ENCODE measurements at regions not wholly inside any gene's neighbourhood (a gene's known extent, or its start where the extent isn't known, plus 50 kb on each side); places are given as distances from the start of the nearest gene placed in this dataset.
"Not testable (repeated sequence)": the region's sequence is repeated elsewhere in the genome, so short reads cannot be mapped to it uniquely, and the experiment has no call there.

DNA sequence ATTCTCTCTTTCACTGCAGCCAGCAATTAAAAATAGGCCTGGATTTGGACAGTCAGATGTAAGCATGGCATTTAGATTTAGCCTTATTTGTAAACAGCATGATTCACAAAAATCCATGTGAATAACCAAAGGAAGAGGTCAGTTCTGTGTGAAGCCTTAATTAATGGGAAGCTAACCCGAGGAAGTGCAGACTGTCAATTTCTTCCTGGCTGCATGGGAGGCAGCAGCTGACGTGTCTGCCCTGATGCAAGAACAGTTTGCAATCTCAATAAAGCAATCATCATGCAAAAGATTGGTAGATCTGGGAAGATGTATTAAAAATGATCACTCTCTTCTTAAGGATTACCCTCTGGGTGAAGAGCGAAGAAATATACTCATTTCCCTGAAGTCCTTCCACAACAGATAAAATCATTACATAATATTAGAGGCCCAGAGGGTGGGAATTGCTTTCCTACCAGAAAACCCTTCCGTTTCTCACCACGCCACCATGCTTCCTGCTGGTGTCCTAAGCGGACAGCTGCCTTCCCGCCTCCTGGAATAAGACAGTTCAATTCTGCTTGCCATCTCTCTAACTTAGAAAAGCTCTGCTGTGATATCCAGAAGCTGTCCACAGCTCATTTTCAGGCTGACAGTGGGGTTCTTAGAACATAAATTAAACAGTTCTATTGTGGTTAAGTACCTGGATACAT is 526.7 kb upstream of the NRP1 start:
- DNase-seq, result no peak

DNA sequence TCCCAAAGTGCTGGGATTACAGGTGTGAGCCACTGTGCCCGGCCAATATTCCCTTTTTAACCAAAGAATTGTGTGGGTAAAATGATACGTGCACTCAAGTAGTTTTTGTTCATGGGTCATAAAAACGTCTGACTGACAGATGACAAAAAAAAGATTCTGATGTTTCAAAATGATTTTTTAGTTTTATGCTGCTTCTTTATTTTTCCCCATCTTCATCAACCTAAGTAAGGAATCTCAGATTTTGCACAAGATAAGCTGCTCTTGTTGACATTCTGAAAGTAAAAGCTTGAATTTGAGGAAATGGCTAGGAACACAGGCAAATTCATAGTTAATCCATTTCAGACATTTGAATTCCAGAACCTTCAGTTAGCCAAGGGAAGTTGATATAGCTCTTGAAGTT is 526.1 kb upstream of the NRP1 start:
- no peak for DNase-seq

GRCh38 chr10:33859319-33860022 is 525.0 kb upstream of the NRP1 start:
- no peak for DNase-seq

DNA sequence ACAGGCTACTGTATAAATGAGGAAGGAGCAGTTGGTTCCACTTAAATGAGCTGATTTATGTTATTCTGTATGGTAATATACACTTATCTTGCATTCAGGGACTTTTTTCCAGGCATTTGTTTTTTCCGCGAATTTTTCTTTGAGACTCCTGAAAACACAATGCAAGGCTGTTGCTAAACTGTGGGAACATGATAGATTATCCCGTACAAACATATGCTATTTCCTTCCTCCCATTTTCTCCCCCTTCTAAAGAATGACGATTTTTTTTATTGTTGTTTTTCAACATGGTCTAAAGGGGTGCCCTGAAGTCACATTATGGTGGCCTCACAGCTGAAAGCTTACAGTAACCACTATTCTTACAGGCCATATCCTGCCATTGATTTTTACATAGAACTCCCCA is 523.9 kb upstream of the NRP1 start:
- no peak for DNase-seq

DNA sequence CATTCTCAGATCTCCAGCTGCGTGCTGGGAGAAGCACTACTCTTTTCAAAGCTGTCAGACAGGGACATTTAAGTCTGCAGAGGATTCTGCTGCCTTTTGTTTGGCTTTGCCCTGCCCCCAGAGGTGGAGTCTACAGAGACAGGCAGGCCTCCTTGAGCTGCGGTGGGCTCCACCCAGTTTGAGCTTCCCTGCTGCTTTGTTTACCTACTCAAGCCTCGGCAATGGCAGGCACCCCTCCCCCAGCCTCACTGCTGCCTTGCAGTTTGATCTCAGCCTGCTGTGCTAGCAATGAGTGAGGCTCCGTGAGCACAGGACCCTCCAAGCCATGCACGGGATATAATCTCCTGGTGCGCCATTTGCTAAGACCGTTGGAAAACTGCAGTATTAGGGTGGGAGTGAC is 518.8 kb upstream of the NRP1 start:
- DNase-seq, result not testable (repeated sequence)

- no peak for DNase-seq
Measured at GRCh38 chr10:33843379-33843778, 508.9 kb upstream of the NRP1 start.

GRCh38 chr10:33841678-33842077 is 507.2 kb upstream of the NRP1 start:
- DNase-seq, result no peak

DNA sequence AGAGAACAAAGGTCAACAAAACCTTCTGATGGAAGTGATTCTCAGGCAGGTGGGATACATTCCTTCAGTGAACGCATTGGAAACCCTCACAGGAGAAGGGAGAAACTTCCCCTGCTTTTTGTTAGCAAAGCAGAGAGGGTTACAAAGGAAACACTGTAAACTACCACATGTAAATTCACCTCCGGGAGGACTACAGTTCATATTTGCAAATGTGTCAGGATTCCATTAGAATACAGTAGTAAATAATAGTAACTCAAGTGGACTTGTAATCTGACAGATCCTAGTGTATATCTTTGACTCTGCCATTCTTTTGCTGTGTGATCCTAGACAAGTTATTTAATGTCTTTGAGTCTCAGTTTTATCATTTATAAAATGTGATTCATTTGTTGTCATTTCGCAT is 504.3 kb upstream of the NRP1 start:
- no peak for DNase-seq

GRCh38 chr10:33837736-33838135 is 503.3 kb upstream of the NRP1 start:
- DNase-seq, result no peak

DNA sequence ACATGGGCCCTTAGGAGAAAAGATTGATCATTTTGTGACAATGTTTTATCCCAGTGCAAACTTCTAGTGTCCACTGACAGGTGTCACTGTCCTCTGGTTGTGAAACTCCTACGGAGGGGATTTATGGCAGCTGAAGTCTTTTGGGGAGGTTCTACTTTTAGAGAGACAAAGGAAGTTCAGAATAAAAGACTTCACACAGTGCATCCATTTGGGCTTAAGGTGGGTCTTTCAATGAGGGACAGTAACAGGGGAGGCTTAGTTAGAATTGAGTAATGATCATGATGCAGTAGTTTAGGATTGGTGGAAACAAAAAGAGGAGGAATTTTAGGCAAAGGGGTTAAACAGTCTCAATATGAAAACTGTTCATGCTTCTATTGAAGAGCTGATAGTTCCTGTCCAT is 501.1 kb upstream of the NRP1 start:
- DNase-seq, result no peak

DNA sequence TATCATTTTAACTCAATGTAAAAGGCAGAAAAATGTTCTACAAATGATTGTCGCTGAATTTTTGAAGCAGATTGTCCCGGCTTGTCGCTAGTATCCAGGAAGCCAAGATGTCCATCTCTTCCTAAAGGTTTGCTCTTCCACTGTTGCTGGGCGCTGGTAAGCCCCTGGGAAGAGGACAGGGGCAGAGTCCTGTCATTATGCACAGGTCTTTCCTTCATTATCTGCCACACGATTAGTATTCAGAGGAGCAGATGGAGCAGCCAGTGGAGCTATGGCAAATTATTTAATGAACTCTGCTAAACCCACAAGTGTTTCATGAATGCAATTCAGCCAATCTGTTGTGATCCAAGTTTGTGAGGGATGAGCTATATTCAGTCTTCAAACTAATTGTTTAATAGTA is 499.1 kb upstream of the NRP1 start:
- DNase-seq, result no peak

GRCh38 chr10:33832124-33832787 is 497.8 kb upstream of the NRP1 start:
- no peak for DNase-seq

DNA sequence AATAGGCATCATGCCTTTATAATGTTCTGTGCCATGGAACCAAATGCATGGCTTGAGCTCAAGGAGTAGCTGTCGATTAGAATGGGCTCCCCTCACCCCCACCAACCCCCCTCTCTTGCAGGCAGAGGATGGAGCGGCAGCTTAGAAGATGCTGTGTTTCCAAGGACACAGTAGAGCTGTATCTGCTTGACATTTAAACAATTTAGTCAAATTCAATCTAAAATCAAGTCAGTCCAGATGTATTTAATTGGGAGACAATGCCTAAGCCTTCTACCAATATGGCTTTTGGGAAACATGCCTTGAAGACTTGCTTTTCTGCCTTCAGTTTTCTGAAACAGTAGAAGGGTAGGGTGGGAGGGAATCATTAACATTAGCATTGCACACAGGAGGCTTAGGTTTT is 497.1 kb upstream of the NRP1 start:
- DNase-seq, result no peak

- not testable (repeated sequence) for DNase-seq
Measured at GRCh38 chr10:33829899-33830298, 495.4 kb upstream of the NRP1 start.

- no peak for DNase-seq
Measured at GRCh38 chr10:33828592-33828991, 494.1 kb upstream of the NRP1 start.

DNA sequence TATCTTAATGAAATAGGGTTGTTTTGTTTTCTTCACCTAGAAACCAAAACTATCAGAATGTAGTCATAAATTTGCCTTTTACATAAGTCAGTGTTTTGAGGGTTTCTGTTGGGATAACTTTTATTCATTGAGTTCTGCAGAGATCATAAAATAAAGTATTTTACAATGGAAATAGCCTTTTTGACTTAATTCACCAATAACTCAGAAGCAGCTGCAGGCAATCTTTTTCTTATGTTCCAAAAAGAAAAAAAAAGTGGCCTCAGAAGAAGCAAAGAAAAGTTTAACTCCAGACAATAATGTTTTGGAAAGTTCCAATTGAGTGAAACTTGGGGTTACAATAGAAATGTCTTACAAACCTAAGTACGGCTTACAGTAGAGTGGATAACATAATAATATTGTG is 491.7 kb upstream of the NRP1 start:
- no peak for DNase-seq

DNA sequence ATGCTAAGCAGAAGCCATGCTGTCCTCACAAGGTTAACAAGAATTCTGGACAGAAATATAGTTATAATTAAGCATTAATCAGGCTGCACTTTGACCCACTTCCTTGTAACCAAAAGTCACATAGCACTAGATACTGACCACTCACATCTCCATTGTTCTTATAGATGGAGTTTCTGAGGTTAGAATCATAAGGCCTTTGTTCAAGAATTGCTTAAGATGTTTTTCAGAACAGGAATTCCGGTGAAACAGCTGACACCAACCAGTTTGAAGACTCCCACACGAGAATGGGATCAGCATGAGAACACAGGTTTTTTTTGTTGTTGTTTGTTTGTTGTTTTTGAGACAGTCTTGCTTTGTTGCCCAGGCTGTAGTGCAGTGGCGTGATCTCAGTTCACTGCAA is 488.3 kb upstream of the NRP1 start:
- no peak for DNase-seq

GRCh38 chr10:33820531-33820930 is 486.1 kb upstream of the NRP1 start:
- DNase-seq, result no peak

DNA sequence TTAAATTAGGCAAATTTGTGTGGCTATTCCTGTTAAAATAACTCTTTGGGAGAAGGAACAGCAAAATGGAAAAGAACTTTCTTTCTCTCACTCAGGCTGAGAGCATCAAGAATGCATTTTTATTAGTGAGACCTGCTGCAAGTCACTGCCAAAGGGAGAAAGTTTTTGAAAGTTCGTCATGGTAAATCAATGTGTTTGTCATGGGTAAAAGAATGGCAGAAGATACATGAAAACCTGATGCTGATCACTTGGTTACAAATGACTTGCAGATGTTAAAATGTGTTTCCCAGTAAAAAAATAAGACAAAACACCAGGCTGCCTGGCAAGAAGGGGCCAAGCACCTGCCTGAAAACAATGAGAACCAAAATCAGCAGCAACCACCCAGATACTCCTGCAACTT is 484.7 kb upstream of the NRP1 start:
- DNase-seq, result no peak

DNA sequence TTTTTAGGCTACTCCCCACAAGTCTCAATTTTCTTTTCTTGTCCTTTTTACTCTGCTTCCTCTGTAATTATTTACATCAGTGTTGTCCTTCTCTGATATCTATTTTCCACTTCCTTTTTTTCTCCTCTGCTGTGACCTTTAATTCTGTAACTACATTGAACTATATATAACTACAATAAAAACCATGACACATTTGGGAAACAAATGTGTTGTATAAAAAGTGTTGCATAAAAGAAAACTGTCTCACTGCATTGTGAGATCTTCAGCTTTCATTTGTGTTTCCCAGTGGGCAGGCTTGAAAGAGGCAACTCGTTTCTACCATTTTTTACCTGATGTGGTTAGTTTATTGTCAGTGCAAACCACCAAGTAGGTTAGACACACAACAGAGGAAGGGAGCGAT is 483.9 kb upstream of the NRP1 start:
- no peak for DNase-seq

- no peak for DNase-seq
Measured at GRCh38 chr10:33817605-33818004, 483.1 kb upstream of the NRP1 start.

DNA sequence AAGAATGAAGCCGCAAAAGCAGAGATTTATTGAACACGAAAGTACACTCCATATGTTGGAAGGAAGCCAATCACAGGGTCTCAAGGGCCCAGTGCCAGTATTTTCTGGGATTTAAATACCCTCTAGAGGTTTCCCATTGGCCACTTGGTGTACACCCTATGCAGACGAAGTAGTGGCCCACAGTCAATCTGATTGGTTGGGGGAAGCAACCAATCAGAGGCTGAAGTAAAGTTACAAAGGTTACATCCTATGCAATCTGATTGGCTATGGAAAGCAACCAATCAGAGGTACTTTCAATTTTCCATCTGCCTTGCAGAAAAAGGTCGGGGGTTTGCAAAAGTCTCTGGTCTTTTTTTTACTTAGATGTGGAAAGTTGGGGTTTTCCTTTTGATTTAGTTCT is 481.3 kb upstream of the NRP1 start:
- no peak for DNase-seq

DNA sequence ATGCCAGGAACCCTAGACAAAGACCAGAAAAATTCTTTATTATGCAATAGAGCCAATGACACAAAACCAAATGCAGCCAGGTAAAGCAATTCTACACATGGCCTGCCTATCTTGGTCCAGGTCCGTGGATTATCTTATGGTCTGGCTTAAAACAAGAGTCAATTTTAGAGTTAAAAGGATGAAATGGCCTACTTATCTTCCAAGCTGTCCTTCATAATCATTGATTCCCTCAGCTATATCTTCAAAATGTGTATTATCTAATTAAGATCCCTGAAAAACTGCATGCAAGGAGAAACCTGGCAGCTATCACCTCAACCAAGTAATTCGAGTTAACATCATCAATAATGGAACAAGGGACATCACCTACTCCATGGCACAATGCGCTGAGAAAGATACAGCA is 479.4 kb upstream of the NRP1 start:
- DNase-seq, result no peak

GRCh38 chr10:33813415-33813814 is 478.9 kb upstream of the NRP1 start:
- no peak for DNase-seq
